ENCODE measurements at regions not wholly inside any gene's neighbourhood (a gene's known extent, or its start where the extent isn't known, plus 50 kb on each side); places are given as distances from the start of the nearest gene placed in this dataset.

DNA sequence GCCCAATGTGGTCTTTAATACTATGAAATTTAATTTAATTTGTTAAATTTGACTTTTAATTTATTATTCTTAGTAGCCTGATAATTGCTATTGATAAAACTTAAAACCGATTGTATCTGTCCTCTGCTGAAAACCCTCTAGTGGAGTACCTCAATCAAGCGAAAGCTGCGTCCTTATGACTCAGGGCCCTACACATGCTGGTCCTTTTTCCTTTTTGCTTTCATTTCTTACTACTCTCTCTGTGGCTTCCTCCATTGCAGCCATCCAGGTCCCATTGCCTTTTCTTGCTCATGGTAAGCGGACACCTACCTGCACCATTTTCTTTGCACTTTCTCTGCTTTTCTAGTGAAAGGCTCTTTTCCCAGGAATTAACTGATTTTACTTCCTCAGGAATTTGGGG lies 301.1 kb downstream of the INHBA start:
- Histone ChIP-seq H3K4me3 (ENCODE audit: low read length) (no peak overlapping the region), H4K20me1 (ENCODE audit: insufficient read depth) (no peaks in the 10 kb centered on the region), H2AFZ (ENCODE audit: low read depth, low read length) (no peak overlapping the region), H3K27ac (ENCODE audit: low read length) (no peak overlapping the region), H3K79me2 (replicated peaks; ENCODE audit: insufficient read depth, low read length) (no peaks in the 10 kb centered on the region), H3K4me2 (ENCODE audit: low read length) (no peak overlapping the region), H3K9ac (ENCODE audit: low read length) (no peak overlapping the region), H3K9me2 (ENCODE audit: insufficient read depth, low read length) (no peaks in the 10 kb centered on the region), H3K9me3 (ENCODE audit: low read length) (no peaks in the 10 kb centered on the region), H3K27me3 (ENCODE audit: insufficient read depth, low read depth, low read length) (no peaks in the 10 kb centered on the region), H3K36me3 (ENCODE audit: insufficient read depth, low read length) (no peaks in the 10 kb centered on the region), H3F3A (ENCODE audit: insufficient read depth, low read length, poor library complexity, severe bottlenecking) (no peaks in the 10 kb centered on the region)
- TF ChIP-seq EP300 (conservative IDR thresholded peaks at IDR 0.05; ENCODE audit: poor library complexity, severe bottlenecking), result no peak
- TF ChIP-seq RAD21 (conservative IDR thresholded peaks at IDR 0.05), result no peak
- no peak for TF ChIP-seq SMC3 (conservative IDR thresholded peaks at IDR 0.05; ENCODE audit: poor library complexity)

DNA sequence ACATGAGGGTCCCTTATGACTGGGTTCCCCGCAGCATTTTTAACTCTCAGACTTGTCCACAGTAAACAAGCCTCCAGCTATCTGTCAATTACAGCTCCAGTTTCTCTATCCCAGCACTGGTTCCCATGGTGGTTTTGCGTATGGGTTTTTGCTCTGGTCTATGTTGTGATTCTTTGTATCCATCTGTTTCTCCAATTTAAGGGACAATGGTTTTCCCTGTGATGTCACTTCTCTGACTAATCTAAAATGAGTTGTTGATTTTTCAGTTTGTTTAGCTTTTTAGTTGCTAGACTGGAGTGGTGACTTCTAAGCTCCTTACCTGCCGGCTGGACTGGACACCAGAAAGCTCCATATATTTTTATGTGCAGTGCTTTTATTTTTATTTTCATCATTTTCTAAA lies 303.7 kb downstream of the INHBA start:
- H3K9me3 ChIP-seq (ENCODE audit: low read length), result no peaks in the 10 kb centered on the region
- H3K9me2 ChIP-seq (ENCODE audit: insufficient read depth, low read length), result no peaks in the 10 kb centered on the region
- H3K4me3 ChIP-seq (ENCODE audit: low read length), result no peak overlapping the region
- H4K20me1 ChIP-seq (ENCODE audit: insufficient read depth), result no peaks in the 10 kb centered on the region
- no peak overlapping the region for H2AFZ ChIP-seq (ENCODE audit: low read depth, low read length)
- no peaks in the 10 kb centered on the region for H3K36me3 ChIP-seq (ENCODE audit: insufficient read depth, low read length)
- no peak overlapping the region for H3K4me2 ChIP-seq (ENCODE audit: low read length)
- H3K27ac ChIP-seq (ENCODE audit: low read length), result no peak overlapping the region
- no peak overlapping the region for H3K9ac ChIP-seq (ENCODE audit: low read length)
- no peaks in the 10 kb centered on the region for H3F3A ChIP-seq (ENCODE audit: insufficient read depth, low read length, poor library complexity, severe bottlenecking)
- no peaks in the 10 kb centered on the region for H3K79me2 ChIP-seq (replicated peaks; ENCODE audit: insufficient read depth, low read length)
- TF ChIP-seq MXI1 (conservative IDR thresholded peaks at IDR 0.05; ENCODE audit: poor library complexity, severe bottlenecking) (no peak), RAD21 (conservative IDR thresholded peaks at IDR 0.05) (no peak), REST (IDR thresholded peaks at IDR 0.05; ENCODE audit: borderline replicate concordance) (no peak), SMC3 (conservative IDR thresholded peaks at IDR 0.05; ENCODE audit: poor library complexity) (no peak)
- TF ChIP-seq, protein P1, sequence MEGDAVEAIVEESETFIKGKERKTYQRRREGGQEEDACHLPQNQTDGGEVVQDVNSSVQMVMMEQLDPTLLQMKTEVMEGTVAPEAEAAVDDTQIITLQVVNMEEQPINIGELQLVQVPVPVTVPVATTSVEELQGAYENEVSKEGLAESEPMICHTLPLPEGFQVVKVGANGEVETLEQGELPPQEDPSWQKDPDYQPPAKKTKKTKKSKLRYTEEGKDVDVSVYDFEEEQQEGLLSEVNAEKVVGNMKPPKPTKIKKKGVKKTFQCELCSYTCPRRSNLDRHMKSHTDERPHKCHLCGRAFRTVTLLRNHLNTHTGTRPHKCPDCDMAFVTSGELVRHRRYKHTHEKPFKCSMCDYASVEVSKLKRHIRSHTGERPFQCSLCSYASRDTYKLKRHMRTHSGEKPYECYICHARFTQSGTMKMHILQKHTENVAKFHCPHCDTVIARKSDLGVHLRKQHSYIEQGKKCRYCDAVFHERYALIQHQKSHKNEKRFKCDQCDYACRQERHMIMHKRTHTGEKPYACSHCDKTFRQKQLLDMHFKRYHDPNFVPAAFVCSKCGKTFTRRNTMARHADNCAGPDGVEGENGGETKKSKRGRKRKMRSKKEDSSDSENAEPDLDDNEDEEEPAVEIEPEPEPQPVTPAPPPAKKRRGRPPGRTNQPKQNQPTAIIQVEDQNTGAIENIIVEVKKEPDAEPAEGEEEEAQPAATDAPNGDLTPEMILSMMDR (IDR thresholded peaks at IDR 0.05; ENCODE audit: poor library complexity, severe bottlenecking), result no peak
- H3K27me3 ChIP-seq (ENCODE audit: insufficient read depth, low read depth, low read length), result no peaks in the 10 kb centered on the region

- no peak overlapping the region for H3K4me3 ChIP-seq (ENCODE audit: low read length)
- H3K9me2 ChIP-seq (ENCODE audit: insufficient read depth, low read length), result no peaks in the 10 kb centered on the region
- H4K20me1 ChIP-seq (ENCODE audit: insufficient read depth), result no peaks in the 10 kb centered on the region
- H3K9me3 ChIP-seq (ENCODE audit: low read length), result no peaks in the 10 kb centered on the region
- H3K27ac ChIP-seq (ENCODE audit: low read length), result no peak overlapping the region
- H3K9ac ChIP-seq (ENCODE audit: low read length), result no peak overlapping the region
- no peaks in the 10 kb centered on the region for H3F3A ChIP-seq (ENCODE audit: insufficient read depth, low read length, poor library complexity, severe bottlenecking)
- no peak overlapping the region for H3K4me2 ChIP-seq (ENCODE audit: low read length)
- TF ChIP-seq MXI1 (conservative IDR thresholded peaks at IDR 0.05; ENCODE audit: poor library complexity, severe bottlenecking) (no peak), EP300 (conservative IDR thresholded peaks at IDR 0.05; ENCODE audit: poor library complexity, severe bottlenecking) (no peak), TAF1 (IDR thresholded peaks at IDR 0.05; ENCODE audit: low read depth) (no peak), REST (IDR thresholded peaks at IDR 0.05; ENCODE audit: borderline replicate concordance) (no peak), EZH2 (IDR thresholded peaks at IDR 0.05; ENCODE audit: borderline replicate concordance, insufficient read depth, low read length, poor library complexity, severe bottlenecking) (no peak), POLR2AphosphoS5 (IDR thresholded peaks at IDR 0.05) (no peak), SMC3 (conservative IDR thresholded peaks at IDR 0.05; ENCODE audit: poor library complexity) (no peak), RAD21 (conservative IDR thresholded peaks at IDR 0.05) (no peak)
- TF ChIP-seq, protein P1 (IDR thresholded peaks at IDR 0.05; ENCODE audit: poor library complexity, severe bottlenecking), result no peak
- no peaks in the 10 kb centered on the region for H3K36me3 ChIP-seq (ENCODE audit: insufficient read depth, low read length)
- H3K79me2 ChIP-seq (replicated peaks; ENCODE audit: insufficient read depth, low read length), result no peaks in the 10 kb centered on the region
- no peaks in the 10 kb centered on the region for H3K27me3 ChIP-seq (ENCODE audit: insufficient read depth, low read depth, low read length)
- H2AFZ ChIP-seq (ENCODE audit: low read depth, low read length), result no peak overlapping the region
Observed at GRCh38 chr7:41391818-41392217, 311.1 kb downstream of the INHBA start.

Data from neural cell (in vitro differentiated cells).